GM21529 (cell line): ENCODE measurements at regions not wholly inside any gene's neighbourhood (a gene's known extent, or its start where the extent isn't known, plus 50 kb on each side); places are given as distances from the start of the nearest gene placed in this dataset.
A peak's percentile ranks its signal among the peaks of the same experiment; 100 is the strongest.
"Not testable (repeated sequence)": the region's sequence is repeated elsewhere in the genome, so short reads cannot be mapped to it uniquely, and the experiment has no call there.

Source experiments
- ATAC-seq: cut with Tn5 transposase; IDR thresholded peaks from one replicate; pipeline ENCODE4 v1.9.1; 2021; ENCODE audit not compliant: unreplicated experiment

- no peak for ATAC-seq
Observed at GRCh38 chr5:154626876-154627557, 128.2 kb upstream of the LARP1 start.

- ATAC-seq: no peak
Observed at GRCh38 chr5:154625031-154625430, 130.1 kb upstream of the LARP1 start.

- no peak for ATAC-seq
Observed at GRCh38 chr5:154624341-154624740, 130.8 kb upstream of the LARP1 start.

GRCh38 chr5:154620411-154620810 is 134.8 kb upstream of the LARP1 start:
- ATAC-seq: no peak

GRCh38 chr5:154618696-154619095 is 136.5 kb upstream of the LARP1 start:
- ATAC-seq: no peak

GRCh38 chr5:154614595-154614994 is 136.6 kb upstream of the HAND1 start:
- ATAC-seq: no peak

- ATAC-seq: no peak
Observed at GRCh38 chr5:154614125-154614524, 136.1 kb upstream of the HAND1 start.

- no peak for ATAC-seq
Observed at GRCh38 chr5:154612666-154613065, 134.6 kb upstream of the HAND1 start.

- ATAC-seq: no peak
Observed at GRCh38 chr5:154611341-154611767, 133.3 kb upstream of the HAND1 start.

GRCh38 chr5:154610321-154611154 is 132.5 kb upstream of the HAND1 start:
- ATAC-seq: peak; percentile 90

GRCh38 chr5:154609251-154609650 is 131.2 kb upstream of the HAND1 start:
- ATAC-seq: no peak

GRCh38 chr5:154608531-154609011 is 130.5 kb upstream of the HAND1 start:
- ATAC-seq: no peak

- ATAC-seq: no peak
Observed at GRCh38 chr5:154607746-154608145, 129.7 kb upstream of the HAND1 start.

- no peak for ATAC-seq
Observed at GRCh38 chr5:154606246-154606645, 128.2 kb upstream of the HAND1 start.

GRCh38 chr5:154603953-154604679 is 126.1 kb upstream of the HAND1 start:
- ATAC-seq: no peak

GRCh38 chr5:154603485-154603884 is 125.5 kb upstream of the HAND1 start:
- ATAC-seq: no peak

GRCh38 chr5:154603011-154603410 is 125.0 kb upstream of the HAND1 start:
- no peak for ATAC-seq

GRCh38 chr5:154601014-154601413 is 123.0 kb upstream of the HAND1 start:
- ATAC-seq: no peak

GRCh38 chr5:154598021-154598420 is 120.0 kb upstream of the HAND1 start:
- ATAC-seq: no peak

- not testable (repeated sequence) for ATAC-seq
Observed at GRCh38 chr5:154596844-154597243, 118.8 kb upstream of the HAND1 start.

- no peak for ATAC-seq
Observed at GRCh38 chr5:154595662-154596061, 117.6 kb upstream of the HAND1 start.

GRCh38 chr5:154593796-154594195 is 115.8 kb upstream of the HAND1 start:
- ATAC-seq: no peak
